ENCODE measurements at regions not wholly inside any gene's neighbourhood (a gene's known extent, or its start where the extent isn't known, plus 50 kb on each side); places are given as distances from the start of the nearest gene placed in this dataset.

GRCh38 chr18:39435209-39435608, 1869.6 kb upstream of the CELF4 start:
- FAIRE-seq = no peak
- TF ChIP-seq CTCF (IDR thresholded peaks at IDR 0.05; ENCODE audit: extremely low read depth in 1 of 2, insufficient read depth in 1 of 2, low read depth in 1 of 2, low read length in 2 of 2) (no peak), EZH2 (IDR thresholded peaks at IDR 0.05; ENCODE audit: borderline replicate concordance, low read depth, low read length, severe bottlenecking) (no peak), GATA2 (IDR thresholded peaks at IDR 0.05; ENCODE audit: insufficient read depth, insufficient read length, low read depth, low read length) (no peak), POLR2AphosphoS5 (IDR thresholded peaks at IDR 0.05; ENCODE audit: insufficient read depth, low read depth, low read length) (no peak), MYC (IDR thresholded peaks at IDR 0.05; ENCODE audit: low read depth, low read length) (no peak), POLR2A (IDR thresholded peaks at IDR 0.05; ENCODE audit: low read depth, low read length) (no peak), JUN (IDR thresholded peaks at IDR 0.05; ENCODE audit: borderline replicate concordance, insufficient read depth, insufficient read length, low read depth) (no peak), MAX (IDR thresholded peaks at IDR 0.05; ENCODE audit: insufficient read depth, insufficient read length) (no peak), FOS (IDR thresholded peaks at IDR 0.05; ENCODE audit: borderline replicate concordance, insufficient read depth, low read length) (no peak)
- no peak overlapping the region for H3K4me2 ChIP-seq (ENCODE audit: insufficient read depth, low read length)

More at GRCh38 chr18:39435209-39435608, 1869.6 kb upstream of the CELF4 start:
- no peaks in the 10 kb centered on the region for H3K79me2 ChIP-seq (ENCODE audit: control insufficient read depth, insufficient read depth, low read length)
- intact Hi-C loops (cut with micrococcal nuclease) (no loop called here), dilution Hi-C loops (cut with MboI; ENCODE audit: extremely low pct_ligation_motif_present, low sequenced_read_pairs) (no loop called here)
- ChIA-PET POLR2A (interaction anchor here (0.5 kb wide), 1 partner anchor 9 kb away, joined by 4 read pairs; no protein-coding TSS in a partner anchor), CTCF (interaction anchor here (0.8 to 1.2 kb wide), 2 partner anchors 27 to 129 kb away, joined by 3 read pairs; no protein-coding TSS in a partner anchor)
- H3K4me3 ChIP-seq (replicated peaks in 1 of 3; ENCODE audit: insufficient read depth in 1 of 3, low read depth in 1 of 3, low read length in 3 of 3) = no peak overlapping the region
- no peaks in the 10 kb centered on the region for H3K36me3 ChIP-seq (ENCODE audit: control insufficient read depth in 2 of 2, extremely low read depth in 1 of 2, insufficient read depth in 2 of 2, low read length in 2 of 2)
- H3K27me3 ChIP-seq (ENCODE audit: control insufficient read depth in 2 of 2, insufficient read depth in 2 of 2, low read length in 2 of 2) = no peaks in the 10 kb centered on the region
- DNase-seq (ENCODE audit: low read depth, low spot score) = no peak
- H3K4me1 ChIP-seq (ENCODE audit: control insufficient read depth, extremely low read depth, insufficient read depth, low read length) = no peaks in the 10 kb centered on the region
- no peak overlapping the region for H3K27ac ChIP-seq (ENCODE audit: insufficient read depth, low read depth, low read length)
- H4K20me1 ChIP-seq (replicated peaks; ENCODE audit: control insufficient read depth, extremely low read depth, insufficient read depth, low read length) = no peaks in the 10 kb centered on the region
- no peak overlapping the region for H2AFZ ChIP-seq (ENCODE audit: low read depth, low read length)
- H3K9me1 ChIP-seq (replicated peaks; ENCODE audit: control insufficient read depth, extremely low read depth, insufficient read depth, low read length) = no peaks in the 10 kb centered on the region
- no peak overlapping the region for H3K9ac ChIP-seq (replicated peaks; ENCODE audit: extremely low read depth, insufficient read depth, low read length)
- no peaks in the 10 kb centered on the region for H3K9me3 ChIP-seq (replicated peaks; ENCODE audit: control insufficient read depth, insufficient read depth, low read length)
- no TSS peak for BruUV-seq (replicated peaks)

Data from endothelial cell of umbilical vein (primary cell).